ENCODE measurements at regions not wholly inside any gene's neighbourhood (a gene's known extent, or its start where the extent isn't known, plus 50 kb on each side); places are given as distances from the start of the nearest gene placed in this dataset.

- TF ChIP-seq, protein P1, sequence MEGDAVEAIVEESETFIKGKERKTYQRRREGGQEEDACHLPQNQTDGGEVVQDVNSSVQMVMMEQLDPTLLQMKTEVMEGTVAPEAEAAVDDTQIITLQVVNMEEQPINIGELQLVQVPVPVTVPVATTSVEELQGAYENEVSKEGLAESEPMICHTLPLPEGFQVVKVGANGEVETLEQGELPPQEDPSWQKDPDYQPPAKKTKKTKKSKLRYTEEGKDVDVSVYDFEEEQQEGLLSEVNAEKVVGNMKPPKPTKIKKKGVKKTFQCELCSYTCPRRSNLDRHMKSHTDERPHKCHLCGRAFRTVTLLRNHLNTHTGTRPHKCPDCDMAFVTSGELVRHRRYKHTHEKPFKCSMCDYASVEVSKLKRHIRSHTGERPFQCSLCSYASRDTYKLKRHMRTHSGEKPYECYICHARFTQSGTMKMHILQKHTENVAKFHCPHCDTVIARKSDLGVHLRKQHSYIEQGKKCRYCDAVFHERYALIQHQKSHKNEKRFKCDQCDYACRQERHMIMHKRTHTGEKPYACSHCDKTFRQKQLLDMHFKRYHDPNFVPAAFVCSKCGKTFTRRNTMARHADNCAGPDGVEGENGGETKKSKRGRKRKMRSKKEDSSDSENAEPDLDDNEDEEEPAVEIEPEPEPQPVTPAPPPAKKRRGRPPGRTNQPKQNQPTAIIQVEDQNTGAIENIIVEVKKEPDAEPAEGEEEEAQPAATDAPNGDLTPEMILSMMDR (IDR thresholded peaks at IDR 0.05; ENCODE audit: unreplicated experiment in 3 of 3): no peak
- Mint-ChIP-seq H3K27me3 (ENCODE audit: low read depth) (no peaks in the 10 kb centered on the region), H3K9me3 (no peaks in the 10 kb centered on the region), H3K27ac (no peak overlapping the region), H3K4me1 (peaks cover 23% of the 10 kb centered on the region), H3K4me3 (no peak overlapping the region), H3K36me3 (ENCODE audit: low read depth) (peaks cover 42% of the 10 kb centered on the region)
These were observed 231.0 kb downstream of the GLI2 start for GRCh38 chr2:120966510-120967254.

DNA sequence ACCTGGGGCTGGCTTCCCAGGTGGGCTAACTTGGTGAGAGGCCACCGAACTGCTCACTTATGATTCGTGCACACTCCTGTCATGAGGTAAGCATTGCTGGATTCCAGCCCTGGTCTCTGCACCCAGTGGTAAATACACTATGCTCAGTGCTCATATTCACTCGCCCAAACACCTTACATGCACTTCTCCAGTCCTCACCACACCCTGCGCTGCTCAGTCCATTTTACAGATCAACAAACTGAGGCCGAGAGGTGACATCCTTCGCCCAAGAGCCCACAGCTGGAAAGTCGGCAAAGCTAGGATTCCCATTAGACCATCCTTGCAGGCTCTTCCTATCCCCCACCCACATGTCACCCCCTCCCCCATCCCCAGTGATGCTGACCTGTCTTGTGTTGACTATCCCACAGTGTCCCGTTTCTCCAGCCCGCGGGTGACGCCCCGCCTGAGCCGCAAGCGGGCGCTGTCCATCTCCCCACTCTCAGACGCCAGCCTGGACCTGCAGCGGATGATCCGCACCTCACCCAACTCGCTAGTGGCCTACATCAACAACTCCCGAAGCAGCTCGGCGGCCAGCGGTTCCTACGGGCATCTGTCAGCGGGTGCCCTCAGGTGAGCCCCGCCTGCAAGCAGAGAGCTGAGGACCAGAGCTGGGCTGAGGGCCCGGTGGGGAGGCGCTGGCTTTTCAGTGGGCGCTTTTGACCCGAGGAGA, 232.8 kb downstream of the GLI2 start:
- H3K4me3 Mint-ChIP-seq: no peak overlapping the region
- H3K36me3 Mint-ChIP-seq (ENCODE audit: low read depth): peaks cover 49% of the 10 kb centered on the region
- peaks cover 13% of the 10 kb centered on the region for H3K4me1 Mint-ChIP-seq
- TF ChIP-seq, protein P1 (IDR thresholded peaks at IDR 0.05; ENCODE audit: unreplicated experiment in 3 of 3): no peak
- H3K27me3 Mint-ChIP-seq (ENCODE audit: low read depth): no peaks in the 10 kb centered on the region
- H3K9me3 Mint-ChIP-seq: no peaks in the 10 kb centered on the region
- no peak overlapping the region for H3K27ac Mint-ChIP-seq

- H3K9me3 Mint-ChIP-seq: no peaks in the 10 kb centered on the region
- no peak overlapping the region for H3K4me3 Mint-ChIP-seq
- no peak overlapping the region for H3K27ac Mint-ChIP-seq
- TF ChIP-seq, protein P1 (IDR thresholded peaks at IDR 0.05; ENCODE audit: unreplicated experiment in 3 of 3): no peak
- H3K4me1 Mint-ChIP-seq: no peaks in the 10 kb centered on the region
- H3K36me3 Mint-ChIP-seq (ENCODE audit: low read depth): peaks cover 52% of the 10 kb centered on the region
- H3K27me3 Mint-ChIP-seq (ENCODE audit: low read depth): peaks cover 4% of the 10 kb centered on the region
These were observed 234.1 kb downstream of the GLI2 start for GRCh38 chr2:120969613-120970355.

GRCh38 chr2:120971866-120972265, 236.2 kb downstream of the GLI2 start:
- TF ChIP-seq, protein P1 (IDR thresholded peaks at IDR 0.05; ENCODE audit: unreplicated experiment in 3 of 3): no peak
- Mint-ChIP-seq H3K27me3 (ENCODE audit: low read depth) (peaks cover 4% of the 10 kb centered on the region), H3K4me3 (no peak overlapping the region), H3K27ac (no peak overlapping the region), H3K36me3 (ENCODE audit: low read depth) (peaks cover 69% of the 10 kb centered on the region), H3K9me3 (no peaks in the 10 kb centered on the region), H3K4me1 (no peaks in the 10 kb centered on the region)

DNA sequence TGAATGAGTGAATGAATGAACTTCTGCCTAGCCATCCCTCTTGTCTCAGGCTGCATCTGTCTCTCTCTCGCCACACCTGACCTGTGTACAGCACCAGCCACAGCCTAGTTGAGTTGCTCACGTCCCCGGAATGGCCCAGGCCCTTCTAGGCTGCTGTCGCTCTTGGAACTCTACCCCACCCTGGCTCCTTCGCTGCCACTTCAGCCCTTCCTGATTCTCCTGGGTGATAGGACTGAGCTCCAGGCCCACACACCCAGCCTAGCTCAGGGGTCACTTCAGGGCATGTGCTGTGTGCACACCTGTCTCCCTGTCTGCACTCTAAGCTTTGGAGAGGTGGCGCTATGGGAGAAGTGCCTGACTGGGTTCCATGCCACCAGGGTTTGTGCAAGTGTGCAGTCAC, 236.6 kb downstream of the GLI2 start:
- Mint-ChIP-seq H3K9me3 (no peaks in the 10 kb centered on the region), H3K4me1 (no peaks in the 10 kb centered on the region), H3K27me3 (ENCODE audit: low read depth) (peaks cover 4% of the 10 kb centered on the region), H3K4me3 (no peak overlapping the region), H3K36me3 (ENCODE audit: low read depth) (peaks cover 73% of the 10 kb centered on the region), H3K27ac (no peak overlapping the region)
- TF ChIP-seq, protein P1 (IDR thresholded peaks at IDR 0.05; ENCODE audit: unreplicated experiment in 3 of 3): no peak

All from nephron (organoid).